Type B pancreatic cell (in vitro differentiated cells): ENCODE measurements at regions not wholly inside any gene's neighbourhood (a gene's known extent, or its start where the extent isn't known, plus 50 kb on each side); places are given as distances from the start of the nearest gene placed in this dataset.

Source experiments
- DNase-seq: peaks from one replicate; pipeline ENCODE4 v3.0.0; 2021; ENCODE audit warnings: mixed read lengths; ENCODE audit not compliant: unreplicated experiment; ENCODE audit errors: extremely low spot score
- H3K27ac Mint-ChIP-seq: 2 replicates; pipeline ENCODE4 v1.8.0; 2021; ENCODE audit warnings: mild to moderate bottlenecking, mixed read lengths
- H3K27me3 Mint-ChIP-seq: 2 replicates; pipeline ENCODE4 v1.8.0; 2021; ENCODE audit warnings: mixed read lengths
- H3K36me3 Mint-ChIP-seq: 2 replicates; pipeline ENCODE4 v1.8.0; 2021; ENCODE audit warnings: mixed read lengths
- H3K4me1 Mint-ChIP-seq: one replicate; pipeline ENCODE4 v1.8.0; 2021; ENCODE audit warnings: mixed read lengths; ENCODE audit not compliant: unreplicated experiment
- H3K4me3 Mint-ChIP-seq: 2 replicates; pipeline ENCODE4 v1.8.0; 2021; ENCODE audit warnings: mild to moderate bottlenecking, mixed read lengths
- H3K9me3 Mint-ChIP-seq: 2 replicates; pipeline ENCODE4 v1.8.0; 2021; ENCODE audit warnings: mixed read lengths
- CTCF ChIP-seq: fragments of 200-600 bp; sonication (generic); conservative IDR thresholded peaks from 2 replicates; pipeline ENCODE4 v1.5.0; 2021; ENCODE audit warnings: antibody characterized with exemption, mild to moderate bottlenecking

GRCh38 chr5:34547300-34548085 lies 108.6 kb upstream of the RAI14 start:
- no peaks in the 10 kb centered on the region for H3K27me3 Mint-ChIP-seq
- H3K4me3 Mint-ChIP-seq: no peak overlapping the region
- peaks cover 21% of the 10 kb centered on the region for H3K9me3 Mint-ChIP-seq
- DNase-seq: no peak
- H3K4me1 Mint-ChIP-seq: peaks cover 5% of the 10 kb centered on the region
- peaks cover 3% of the 10 kb centered on the region for H3K36me3 Mint-ChIP-seq
- H3K27ac Mint-ChIP-seq: no peak overlapping the region
- no peak for TF ChIP-seq CTCF

- Mint-ChIP-seq H3K4me1 (peaks cover 5% of the 10 kb centered on the region), H3K9me3 (peaks cover 15% of the 10 kb centered on the region), H3K27ac (no peak overlapping the region), H3K4me3 (no peak overlapping the region), H3K36me3 (peaks cover 3% of the 10 kb centered on the region), H3K27me3 (no peaks in the 10 kb centered on the region)
- no peak for TF ChIP-seq CTCF
- DNase-seq: no peak
Measured at GRCh38 chr5:34548086-34548403, 108.1 kb upstream of the RAI14 start.

- H3K4me1 Mint-ChIP-seq: peaks cover 5% of the 10 kb centered on the region
- no peak overlapping the region for H3K4me3 Mint-ChIP-seq
- peaks cover 3% of the 10 kb centered on the region for H3K36me3 Mint-ChIP-seq
- no peak for TF ChIP-seq CTCF
- peaks cover 10% of the 10 kb centered on the region for H3K9me3 Mint-ChIP-seq
- no peak overlapping the region for H3K27ac Mint-ChIP-seq
- H3K27me3 Mint-ChIP-seq: no peaks in the 10 kb centered on the region
- no peak for DNase-seq
Measured at GRCh38 chr5:34550247-34550646, 105.9 kb upstream of the RAI14 start.

- no peak overlapping the region for H3K27ac Mint-ChIP-seq
- H3K27me3 Mint-ChIP-seq: no peaks in the 10 kb centered on the region
- peaks cover 5% of the 10 kb centered on the region for H3K4me1 Mint-ChIP-seq
- H3K36me3 Mint-ChIP-seq: peaks cover 3% of the 10 kb centered on the region
- DNase-seq: no peak
- no peak for TF ChIP-seq CTCF
- H3K9me3 Mint-ChIP-seq: peaks cover 9% of the 10 kb centered on the region
- H3K4me3 Mint-ChIP-seq: no peak overlapping the region
Measured at GRCh38 chr5:34550964-34551363, 105.2 kb upstream of the RAI14 start.

- TF ChIP-seq CTCF: no peak
- Mint-ChIP-seq H3K4me1 (peaks cover 9% of the 10 kb centered on the region), H3K27ac (no peak overlapping the region), H3K9me3 (peaks cover 4% of the 10 kb centered on the region), H3K27me3 (no peaks in the 10 kb centered on the region), H3K4me3 (no peak overlapping the region), H3K36me3 (no peaks in the 10 kb centered on the region)
- DNase-seq: no peak
Measured at GRCh38 chr5:34551911-34552433, 104.2 kb upstream of the RAI14 start.
